ENCODE measurements at regions not wholly inside any gene's neighbourhood (a gene's known extent, or its start where the extent isn't known, plus 50 kb on each side); places are given as distances from the start of the nearest gene placed in this dataset.

- TF ChIP-seq CTCF (IDR thresholded peaks at IDR 0.05): no peak
- Mint-ChIP-seq H3K9me3 (ENCODE audit: low read depth) (no peaks in the 10 kb centered on the region), H3K4me1 (ENCODE audit: low read depth) (peaks cover 8% of the 10 kb centered on the region), H3K27ac (ENCODE audit: unreplicated experiment) (no peak overlapping the region), H3K36me3 (ENCODE audit: low read depth) (peaks cover 9% of the 10 kb centered on the region), H3K27me3 (ENCODE audit: low read depth) (no peaks in the 10 kb centered on the region), H3K4me3 (ENCODE audit: unreplicated experiment) (no peak overlapping the region)
- DNase-seq (ENCODE audit: low spot score): no peak
Observed at GRCh38 chr2:236334122-236334876, 70.1 kb upstream of the ASB18 start.

GRCh38 chr2:236335696-236336574 lies 71.7 kb upstream of the ASB18 start:
- peaks cover 8% of the 10 kb centered on the region for H3K4me1 Mint-ChIP-seq (ENCODE audit: low read depth)
- no peak for TF ChIP-seq CTCF (IDR thresholded peaks at IDR 0.05)
- H3K36me3 Mint-ChIP-seq (ENCODE audit: low read depth): peaks cover 6% of the 10 kb centered on the region
- H3K27ac Mint-ChIP-seq (ENCODE audit: unreplicated experiment): no peak overlapping the region
- DNase-seq (ENCODE audit: low spot score): no peak
- no peaks in the 10 kb centered on the region for H3K27me3 Mint-ChIP-seq (ENCODE audit: low read depth)
- H3K9me3 Mint-ChIP-seq (ENCODE audit: low read depth): no peaks in the 10 kb centered on the region
- H3K4me3 Mint-ChIP-seq (ENCODE audit: unreplicated experiment): no peak overlapping the region

- peaks cover 8% of the 10 kb centered on the region for H3K4me1 Mint-ChIP-seq (ENCODE audit: low read depth)
- no peaks in the 10 kb centered on the region for H3K9me3 Mint-ChIP-seq (ENCODE audit: low read depth)
- no peak for DNase-seq (ENCODE audit: low spot score)
- no peak overlapping the region for H3K27ac Mint-ChIP-seq (ENCODE audit: unreplicated experiment)
- H3K4me3 Mint-ChIP-seq (ENCODE audit: unreplicated experiment): no peak overlapping the region
- H3K36me3 Mint-ChIP-seq (ENCODE audit: low read depth): peaks cover 6% of the 10 kb centered on the region
- TF ChIP-seq CTCF (IDR thresholded peaks at IDR 0.05): no peak
- no peaks in the 10 kb centered on the region for H3K27me3 Mint-ChIP-seq (ENCODE audit: low read depth)
Observed at GRCh38 chr2:236336575-236337464, 72.6 kb upstream of the ASB18 start.

- DNase-seq (ENCODE audit: low spot score): no peak
- H3K4me3 Mint-ChIP-seq (ENCODE audit: unreplicated experiment): no peak overlapping the region
- H3K36me3 Mint-ChIP-seq (ENCODE audit: low read depth): peaks cover 6% of the 10 kb centered on the region
- TF ChIP-seq CTCF (IDR thresholded peaks at IDR 0.05): no peak
- no peak overlapping the region for H3K27ac Mint-ChIP-seq (ENCODE audit: unreplicated experiment)
- no peaks in the 10 kb centered on the region for H3K27me3 Mint-ChIP-seq (ENCODE audit: low read depth)
- H3K9me3 Mint-ChIP-seq (ENCODE audit: low read depth): no peaks in the 10 kb centered on the region
- H3K4me1 Mint-ChIP-seq (ENCODE audit: low read depth): peaks cover 8% of the 10 kb centered on the region
Observed at GRCh38 chr2:236337465-236338325, 73.5 kb upstream of the ASB18 start.
